ENCODE measurements at regions not wholly inside any gene's neighbourhood (a gene's known extent, or its start where the extent isn't known, plus 50 kb on each side); places are given as distances from the start of the nearest gene placed in this dataset.
"Not testable (repeated sequence)": the region's sequence is repeated elsewhere in the genome, so short reads cannot be mapped to it uniquely, and the experiment has no call there.

GRCh38 chr13:76245211-76245610, 609.1 kb downstream of the LMO7 start:
- DNase-seq, result no peak

- not testable (repeated sequence) for DNase-seq
These were observed 607.0 kb downstream of the LMO7 start for GRCh38 chr13:76243120-76243519.

GRCh38 chr13:76239031-76239680, 603.0 kb downstream of the LMO7 start:
- DNase-seq, result no peak

GRCh38 chr13:76231522-76232167, 595.5 kb downstream of the LMO7 start:
- no peak for DNase-seq

GRCh38 chr13:76229281-76229680, 593.2 kb downstream of the LMO7 start:
- no peak for DNase-seq

GRCh38 chr13:76226941-76227340, 590.8 kb downstream of the LMO7 start:
- DNase-seq, result no peak

GRCh38 chr13:76225815-76226489, 589.8 kb downstream of the LMO7 start:
- DNase-seq, result no peak

GRCh38 chr13:76223999-76224398, 587.9 kb downstream of the LMO7 start:
- no peak for DNase-seq

- DNase-seq, result no peak
These were observed 587.4 kb downstream of the LMO7 start for GRCh38 chr13:76223565-76223964.

- DNase-seq, result no peak
These were observed 586.4 kb downstream of the LMO7 start for GRCh38 chr13:76222511-76222910.

- DNase-seq, result no peak
These were observed 580.6 kb downstream of the LMO7 start for GRCh38 chr13:76216729-76217128.

GRCh38 chr13:76214001-76214400, 577.9 kb downstream of the LMO7 start:
- no peak for DNase-seq

GRCh38 chr13:76213423-76213904, 577.3 kb downstream of the LMO7 start:
- DNase-seq, result peak; percentile 14

GRCh38 chr13:76210262-76210661, 574.1 kb downstream of the LMO7 start:
- DNase-seq, result no peak

- no peak for DNase-seq
These were observed 562.5 kb downstream of the LMO7 start for GRCh38 chr13:76198568-76199163.

GRCh38 chr13:76189882-76190519, 553.9 kb downstream of the LMO7 start:
- no peak for DNase-seq

GRCh38 chr13:76175961-76176725, 540.0 kb downstream of the LMO7 start:
- DNase-seq, result no peak

- DNase-seq, result no peak
These were observed 532.5 kb downstream of the LMO7 start for GRCh38 chr13:76168661-76169060.

- no peak for DNase-seq
These were observed 528.2 kb downstream of the LMO7 start for GRCh38 chr13:76164290-76164689.

- no peak for DNase-seq
These were observed 527.6 kb downstream of the LMO7 start for GRCh38 chr13:76163761-76164160.

- DNase-seq, result no peak
These were observed 525.1 kb downstream of the LMO7 start for GRCh38 chr13:76160961-76161925.
